WERI-Rb-1 (cell line): ENCODE measurements at regions not wholly inside any gene's neighbourhood (a gene's known extent, or its start where the extent isn't known, plus 50 kb on each side); places are given as distances from the start of the nearest gene placed in this dataset.

Experiments used
- DNase-seq: peaks from one replicate; pipeline ENCODE4 v3.0.0-alpha.2; 2020
- H3K27ac ChIP-seq: fragments of 250-450 bp; sonication (Bioruptor Pico); 2 replicates; pipeline ENCODE4 v1.5.1; 2020; ENCODE audit warnings: mild to moderate bottlenecking, moderate library complexity
- H3K27me3 ChIP-seq: fragments of 250-450 bp; sonication (Bioruptor Pico); 2 replicates; pipeline ENCODE4 v1.5.1; 2021; ENCODE audit warnings: mild to moderate bottlenecking, low read depth, moderate library complexity; ENCODE audit not compliant: insufficient read depth, severe bottlenecking
- H3K36me3 ChIP-seq: fragments of 250-450 bp; sonication (Bioruptor Pico); 2 replicates; pipeline ENCODE4 v1.5.1; 2020; ENCODE audit warnings: mild to moderate bottlenecking, moderate library complexity
- H3K4me3 ChIP-seq: 2 replicates; pipeline ENCODE4 v1.5.1; 2011; ENCODE audit warnings: low read depth, mild to moderate bottlenecking, control low read depth, low read length
- H3K9me3 ChIP-seq: fragments of 250-450 bp; sonication (Bioruptor Pico); 2 replicates; pipeline ENCODE4 v1.5.1; 2021; ENCODE audit warnings: mild to moderate bottlenecking, moderate library complexity; ENCODE audit not compliant: severe bottlenecking
- CTCF ChIP-seq: IDR thresholded peaks from 2 replicates; pipeline ENCODE4 v1.5.1; 2011; ENCODE audit warnings: low read depth, mild to moderate bottlenecking, control low read depth, inconsistent platforms, low read length

GRCh38 chr10:9018195-9019173, 964.0 kb downstream of the GATA3 start:
- no peak overlapping the region for H3K4me3 ChIP-seq
- DNase-seq: no peak
- H3K36me3 ChIP-seq: no peaks in the 10 kb centered on the region
- no peaks in the 10 kb centered on the region for H3K9me3 ChIP-seq
- no peak for TF ChIP-seq CTCF
- H3K27me3 ChIP-seq: no peaks in the 10 kb centered on the region
- no peak overlapping the region for H3K27ac ChIP-seq

DNA sequence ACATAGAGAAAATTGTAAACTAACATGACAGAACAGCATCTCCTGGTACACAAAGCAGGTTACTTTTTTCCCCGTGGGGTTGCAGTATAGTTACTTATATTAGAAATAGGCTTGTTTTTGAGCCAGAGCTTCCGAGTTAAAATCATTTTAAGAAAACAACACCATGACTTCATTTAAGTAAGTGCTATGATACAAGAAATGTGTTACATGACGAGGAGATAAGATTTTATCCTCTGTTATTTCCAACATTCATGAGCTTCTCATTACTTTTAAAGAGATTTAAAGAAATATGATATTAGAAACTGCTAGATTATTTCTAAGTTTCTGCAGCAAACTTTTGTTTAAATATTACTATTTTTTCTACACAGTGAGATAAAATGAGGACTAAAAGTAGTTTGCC, 968.7 kb downstream of the GATA3 start:
- no peak overlapping the region for H3K4me3 ChIP-seq
- H3K36me3 ChIP-seq: no peaks in the 10 kb centered on the region
- TF ChIP-seq CTCF: no peak
- no peaks in the 10 kb centered on the region for H3K9me3 ChIP-seq
- DNase-seq: no peak
- no peak overlapping the region for H3K27ac ChIP-seq
- no peaks in the 10 kb centered on the region for H3K27me3 ChIP-seq

GRCh38 chr10:9024210-9024609, 969.7 kb downstream of the GATA3 start:
- H3K4me3 ChIP-seq: no peak overlapping the region
- H3K36me3 ChIP-seq: no peaks in the 10 kb centered on the region
- H3K9me3 ChIP-seq: no peaks in the 10 kb centered on the region
- no peak for TF ChIP-seq CTCF
- no peak for DNase-seq
- no peaks in the 10 kb centered on the region for H3K27me3 ChIP-seq
- H3K27ac ChIP-seq: no peak overlapping the region

DNA sequence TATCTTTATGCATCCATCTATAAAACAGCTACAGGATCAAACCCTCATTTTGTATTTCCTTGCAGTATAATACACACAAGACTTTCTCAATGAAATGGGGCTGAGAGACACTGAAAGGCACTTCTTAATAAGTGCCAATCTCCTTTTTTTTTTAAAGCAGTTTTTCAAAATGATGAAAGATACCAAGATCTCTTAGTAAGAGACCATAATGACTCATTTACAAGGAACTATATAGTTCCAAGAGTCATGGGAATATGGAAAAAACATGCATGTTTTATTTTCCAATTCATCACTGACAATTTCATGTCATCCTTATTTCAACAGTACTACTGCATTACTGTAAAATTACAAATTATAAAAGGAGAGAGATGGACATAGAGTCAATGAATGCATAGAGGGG, 973.7 kb downstream of the GATA3 start:
- no peaks in the 10 kb centered on the region for H3K9me3 ChIP-seq
- H3K36me3 ChIP-seq: no peaks in the 10 kb centered on the region
- no peak overlapping the region for H3K27ac ChIP-seq
- DNase-seq: no peak
- TF ChIP-seq CTCF: no peak
- H3K4me3 ChIP-seq: no peak overlapping the region
- no peaks in the 10 kb centered on the region for H3K27me3 ChIP-seq

GRCh38 chr10:9035355-9035754, 980.9 kb downstream of the GATA3 start:
- Histone ChIP-seq H3K4me3 (no peak overlapping the region), H3K27me3 (no peaks in the 10 kb centered on the region), H3K9me3 (no peaks in the 10 kb centered on the region), H3K36me3 (no peaks in the 10 kb centered on the region), H3K27ac (no peak overlapping the region)
- no peak for DNase-seq
- no peak for TF ChIP-seq CTCF
